ENCODE measurements at regions not wholly inside any gene's neighbourhood (a gene's known extent, or its start where the extent isn't known, plus 50 kb on each side); places are given as distances from the start of the nearest gene placed in this dataset.

DNA sequence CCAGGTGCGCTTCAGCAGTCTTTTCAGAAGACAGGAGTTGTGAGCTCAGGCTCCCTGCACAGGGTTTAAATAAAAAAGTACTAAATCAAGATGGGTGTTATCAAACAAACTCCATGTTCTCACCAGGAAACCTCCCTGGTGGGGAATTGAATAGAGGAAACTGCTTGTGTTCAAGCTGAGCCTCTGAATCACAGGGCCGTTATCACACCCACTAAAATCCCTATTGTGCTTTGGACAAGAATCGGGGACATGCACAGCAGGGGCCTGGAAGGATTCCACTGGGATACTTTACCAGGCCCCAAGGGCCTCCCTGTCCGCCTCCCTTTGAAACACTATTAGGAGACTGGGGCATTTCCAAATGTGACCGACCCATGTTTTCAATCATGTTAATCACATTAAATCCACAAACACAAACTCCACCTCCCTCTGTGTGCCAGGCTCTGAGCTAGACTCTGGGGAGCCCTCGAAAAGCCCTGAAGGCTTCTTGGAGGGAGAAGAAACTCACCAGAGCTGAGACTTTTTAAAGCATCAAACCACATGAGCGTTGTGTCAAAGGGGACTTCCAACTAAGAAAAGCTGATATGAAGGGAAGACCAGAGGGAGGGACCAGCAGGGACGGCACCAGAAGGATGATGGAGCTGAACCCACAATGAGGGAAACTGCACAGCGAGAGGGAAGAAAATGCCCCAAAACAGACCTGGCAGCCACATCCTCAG lies 458.7 kb upstream of the ID2 start:
- TF ChIP-seq EZH2phosphoT487 (IDR thresholded peaks at IDR 0.05; ENCODE audit: borderline replicate concordance, low read length): no peak
- TF ChIP-seq, protein P1, sequence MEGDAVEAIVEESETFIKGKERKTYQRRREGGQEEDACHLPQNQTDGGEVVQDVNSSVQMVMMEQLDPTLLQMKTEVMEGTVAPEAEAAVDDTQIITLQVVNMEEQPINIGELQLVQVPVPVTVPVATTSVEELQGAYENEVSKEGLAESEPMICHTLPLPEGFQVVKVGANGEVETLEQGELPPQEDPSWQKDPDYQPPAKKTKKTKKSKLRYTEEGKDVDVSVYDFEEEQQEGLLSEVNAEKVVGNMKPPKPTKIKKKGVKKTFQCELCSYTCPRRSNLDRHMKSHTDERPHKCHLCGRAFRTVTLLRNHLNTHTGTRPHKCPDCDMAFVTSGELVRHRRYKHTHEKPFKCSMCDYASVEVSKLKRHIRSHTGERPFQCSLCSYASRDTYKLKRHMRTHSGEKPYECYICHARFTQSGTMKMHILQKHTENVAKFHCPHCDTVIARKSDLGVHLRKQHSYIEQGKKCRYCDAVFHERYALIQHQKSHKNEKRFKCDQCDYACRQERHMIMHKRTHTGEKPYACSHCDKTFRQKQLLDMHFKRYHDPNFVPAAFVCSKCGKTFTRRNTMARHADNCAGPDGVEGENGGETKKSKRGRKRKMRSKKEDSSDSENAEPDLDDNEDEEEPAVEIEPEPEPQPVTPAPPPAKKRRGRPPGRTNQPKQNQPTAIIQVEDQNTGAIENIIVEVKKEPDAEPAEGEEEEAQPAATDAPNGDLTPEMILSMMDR (IDR thresholded peaks at IDR 0.05; ENCODE audit: low read depth, low read length, poor library complexity, severe bottlenecking): no peak

All from DOHH2 (cell line).